ENCODE measurements at regions not wholly inside any gene's neighbourhood (a gene's known extent, or its start where the extent isn't known, plus 50 kb on each side); places are given as distances from the start of the nearest gene placed in this dataset.

DNA sequence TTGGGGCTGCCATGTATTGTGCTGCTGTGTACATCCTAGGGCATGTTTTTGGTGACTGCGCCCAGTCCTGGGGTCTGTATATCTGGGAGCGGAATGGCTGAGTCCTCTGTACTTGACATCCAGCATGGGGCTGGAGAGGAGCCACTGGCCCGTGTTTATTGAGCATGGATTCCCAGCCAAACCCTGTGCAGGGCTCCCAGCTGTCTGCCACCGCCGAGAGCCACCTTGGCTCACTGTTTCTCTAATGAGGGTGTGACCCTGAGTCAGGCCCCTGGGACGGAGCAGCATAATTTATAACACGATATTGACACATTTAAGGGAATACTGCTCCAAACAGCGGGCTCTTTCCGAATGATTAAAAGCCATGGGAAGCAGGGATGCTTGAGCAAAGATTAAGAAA is 211.5 kb upstream of the PWP1 start:
- no peak for DNase-seq (ENCODE audit: low read depth)

DNA sequence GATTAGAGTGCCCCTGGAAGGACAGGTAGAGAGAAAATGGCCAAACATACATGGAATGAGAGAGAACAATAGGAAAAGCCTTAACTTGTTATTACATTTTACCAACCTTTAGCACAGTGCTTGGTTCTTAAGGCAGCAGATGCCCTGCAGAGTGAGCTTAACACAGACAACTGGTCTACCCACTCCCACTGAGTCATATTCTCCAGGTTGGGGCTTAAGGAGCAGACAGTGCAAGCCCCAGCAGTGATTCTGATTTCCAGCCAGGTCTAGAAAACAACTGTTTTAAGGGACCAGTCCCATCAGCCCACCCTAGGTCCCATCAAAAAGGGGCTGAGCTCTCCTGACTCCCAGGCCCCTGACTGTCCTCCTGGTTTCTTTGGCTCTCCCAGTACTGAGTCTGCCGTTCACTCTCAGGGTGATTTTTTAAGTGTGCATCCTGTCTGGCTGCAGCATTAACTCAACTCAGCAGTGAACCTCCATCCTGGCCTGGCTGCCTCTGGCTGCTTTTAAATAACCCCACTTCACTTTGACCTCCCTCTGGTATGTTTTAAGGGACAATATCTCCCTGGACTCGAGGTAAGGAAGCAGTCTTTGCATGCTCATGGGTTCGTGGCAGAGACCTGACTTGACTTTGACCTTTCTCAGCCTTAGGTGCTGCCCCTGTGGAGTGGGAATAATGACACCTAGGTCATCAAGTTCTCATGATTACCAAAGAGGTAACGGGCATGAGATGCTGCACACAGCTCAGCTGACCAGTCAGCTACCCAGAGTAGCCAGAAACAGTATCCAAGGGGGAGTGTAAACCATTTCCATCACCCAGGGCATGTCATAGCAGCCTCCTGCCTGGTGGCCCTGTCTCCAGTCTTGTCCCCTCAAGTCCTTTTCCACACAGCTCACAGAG is 210.7 kb upstream of the PWP1 start:
- DNase-seq (ENCODE audit: low read depth): no peak

DNA sequence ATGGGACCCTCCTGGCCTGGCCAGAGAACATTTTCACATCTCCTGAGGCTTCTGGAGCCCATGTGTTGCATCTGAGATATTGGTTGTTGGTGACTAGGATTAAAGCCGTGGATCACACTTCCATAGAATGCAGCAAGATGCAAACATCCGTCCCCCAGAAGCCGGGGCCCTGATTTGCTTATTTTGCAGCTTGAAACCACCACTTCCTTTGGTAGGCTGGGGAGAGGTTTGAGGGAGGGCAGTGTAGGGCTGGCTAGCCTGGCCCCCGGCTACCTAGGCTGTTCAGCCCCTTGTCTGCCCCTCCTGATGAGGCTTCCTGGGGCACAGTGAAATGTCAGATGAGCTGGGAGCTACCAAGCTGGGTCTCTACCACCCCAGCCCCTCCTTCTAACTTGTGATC is 209.7 kb upstream of the PWP1 start:
- no peak for DNase-seq (ENCODE audit: low read depth)

DNA sequence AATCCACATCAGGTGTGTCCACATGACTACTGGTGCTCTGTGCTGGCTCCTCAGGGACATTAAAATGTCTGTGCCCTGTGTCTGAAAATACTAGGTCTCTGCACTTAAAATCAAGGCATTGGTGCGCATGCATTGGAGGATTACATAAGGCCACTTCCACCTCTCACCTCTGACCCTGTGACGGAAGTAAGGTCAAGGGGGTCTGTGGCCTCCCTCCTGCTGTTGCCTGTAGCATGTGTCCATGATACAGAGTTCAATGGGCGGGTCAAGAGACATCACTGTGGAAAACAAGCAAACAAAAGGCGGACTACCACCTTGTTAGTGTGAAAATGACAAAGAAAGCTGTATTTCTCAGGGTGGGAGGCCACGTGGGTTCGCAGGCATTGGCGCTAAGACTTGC is 208.6 kb upstream of the PWP1 start:
- DNase-seq (ENCODE audit: low read depth): no peak

DNA sequence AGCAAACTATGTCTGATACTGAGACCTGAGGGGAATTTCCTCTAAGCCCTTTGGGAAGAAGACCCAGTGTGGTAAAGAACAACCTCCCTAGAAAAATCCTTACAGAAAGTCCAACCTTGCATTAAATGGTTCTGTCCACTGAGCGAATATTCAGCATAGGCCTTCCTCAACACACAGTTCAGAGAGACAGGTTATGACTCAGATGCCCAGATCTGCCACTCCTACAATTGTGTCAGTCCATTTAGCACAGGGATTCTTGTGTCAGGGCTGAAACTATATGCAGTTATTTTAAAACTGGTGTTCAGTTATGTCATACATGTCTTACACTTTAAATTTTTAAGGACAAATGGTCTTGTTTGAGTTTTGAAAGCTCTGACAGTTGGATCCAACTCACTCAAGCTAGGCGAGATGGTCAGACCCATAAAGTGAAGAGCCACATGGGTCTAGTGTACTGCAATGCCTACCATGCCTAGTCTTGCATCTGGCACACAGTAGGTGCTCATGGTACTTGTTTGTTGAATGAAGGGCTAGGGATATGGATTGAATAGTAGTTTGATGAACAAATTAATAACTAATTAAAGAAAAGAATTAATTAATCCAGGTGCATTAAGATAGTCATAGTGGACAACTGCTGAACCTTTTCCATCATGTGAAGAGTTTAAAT is 207.5 kb upstream of the PWP1 start:
- no peak for DNase-seq (ENCODE audit: low read depth)

DNA sequence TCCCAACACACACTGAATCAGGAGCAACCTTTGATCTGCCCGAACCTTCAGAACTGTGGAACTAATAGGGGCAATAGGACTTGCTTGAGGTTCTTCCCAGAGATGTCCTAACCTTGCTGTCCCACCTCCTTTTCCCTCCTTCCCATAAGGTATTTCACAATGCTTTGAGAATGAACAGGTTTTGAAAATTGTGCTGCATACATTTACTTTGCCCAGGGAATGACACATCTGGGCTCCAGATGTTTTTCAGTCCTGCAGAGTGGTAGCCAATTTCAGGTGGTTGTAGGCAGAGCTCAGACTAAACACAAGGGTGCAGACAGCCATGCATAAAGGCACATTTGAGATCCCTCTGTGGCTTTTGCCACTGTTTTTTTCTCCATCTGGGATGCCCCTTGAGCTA is 206.7 kb upstream of the PWP1 start:
- no peak for DNase-seq (ENCODE audit: low read depth)

DNA sequence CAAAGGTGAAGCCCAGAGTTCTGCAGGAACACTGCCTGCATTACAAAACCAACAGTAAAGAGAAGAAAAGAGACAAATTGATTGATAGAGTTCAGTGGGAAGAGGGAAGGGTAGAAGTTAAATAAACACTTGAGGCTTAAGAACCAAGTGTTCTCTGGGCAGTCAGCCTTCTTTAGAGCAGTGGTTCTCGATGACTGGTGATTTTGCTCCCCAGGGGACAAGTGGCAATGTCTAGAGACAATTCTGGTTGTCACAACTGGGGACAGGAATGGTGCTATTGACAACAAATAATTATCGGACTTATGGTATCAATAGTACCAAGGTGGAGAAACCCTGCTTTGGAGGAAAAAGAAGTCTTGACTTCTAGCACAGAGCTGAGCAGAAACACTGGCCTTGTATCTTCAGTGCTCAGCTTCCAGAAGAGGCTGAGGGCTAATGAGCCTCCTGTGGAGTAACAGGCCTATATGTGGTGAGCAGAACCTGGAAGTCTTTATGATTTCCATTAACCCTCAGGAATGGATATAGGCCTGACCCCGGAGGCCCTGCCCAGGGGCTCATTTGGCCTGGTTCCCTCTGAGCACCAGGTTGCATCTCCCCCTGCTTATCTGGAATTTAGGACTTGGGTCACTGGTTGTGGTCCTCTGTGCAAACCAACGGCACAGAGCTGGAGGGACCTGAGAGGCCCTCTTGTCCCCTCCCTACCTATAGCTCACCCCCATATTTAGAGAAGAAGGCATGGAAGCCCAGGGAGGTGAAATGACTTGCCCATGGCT is 204.6 kb upstream of the PWP1 start:
- DNase-seq (ENCODE audit: low read depth): no peak

DNA sequence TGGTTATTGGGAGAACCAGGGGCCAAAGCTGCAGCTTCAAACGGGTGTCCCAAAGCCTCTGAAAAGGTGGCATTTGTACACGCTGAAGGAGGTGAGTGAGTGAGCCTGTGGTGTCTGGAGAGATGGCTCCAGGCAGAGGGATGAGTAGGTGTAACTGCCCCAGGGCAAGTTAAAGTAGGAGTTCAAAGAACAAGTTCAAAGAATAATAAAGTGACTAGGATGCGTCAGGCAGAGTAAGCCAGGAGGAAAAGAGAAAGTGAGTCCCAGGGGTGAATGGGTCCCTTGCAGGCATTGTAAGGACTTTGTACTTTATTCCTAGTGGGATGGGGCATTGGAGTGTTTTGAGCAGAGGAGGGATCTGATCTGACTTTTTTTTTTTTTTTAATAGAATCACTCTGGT is 201.4 kb upstream of the PWP1 start:
- DNase-seq (ENCODE audit: low read depth): no peak

DNA sequence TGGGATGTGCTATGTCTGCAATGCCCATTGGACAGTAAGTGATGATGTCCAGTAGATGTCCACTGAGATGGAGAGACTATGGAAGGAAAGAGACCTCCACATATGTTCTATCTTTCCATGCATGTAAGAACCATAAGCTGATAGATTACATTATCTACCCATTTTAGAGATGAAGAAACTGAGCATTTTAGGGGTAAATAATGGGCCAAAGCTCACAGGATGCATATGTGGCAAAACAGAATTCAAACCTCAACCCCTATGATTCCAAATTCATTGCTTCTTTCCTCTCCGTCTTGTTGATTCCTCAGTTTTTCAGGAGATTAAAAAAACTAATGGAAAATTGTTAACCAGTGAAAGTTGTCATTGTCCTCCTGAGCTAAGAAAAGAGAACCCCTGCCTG is 200.7 kb upstream of the PWP1 start:
- DNase-seq (ENCODE audit: low read depth): no peak

DNA sequence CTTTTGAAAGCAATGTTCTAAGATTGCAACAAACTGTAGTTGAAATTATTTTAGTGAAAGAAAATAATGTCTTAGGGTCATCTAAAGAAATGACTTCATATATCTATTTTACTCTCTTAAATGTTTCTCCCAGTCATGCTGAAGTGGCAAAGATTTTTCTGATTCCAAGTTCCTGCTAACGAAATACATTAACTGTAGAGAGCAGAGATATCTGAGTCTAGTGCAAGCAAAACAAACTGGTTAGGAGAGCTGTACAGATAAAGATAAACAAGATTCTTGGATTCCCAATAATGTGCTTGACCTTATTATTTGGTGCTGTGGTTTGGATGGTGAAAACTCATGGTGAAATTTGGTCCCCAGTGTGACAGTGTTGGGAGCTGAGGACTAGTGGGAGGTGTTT is 199.9 kb upstream of the PWP1 start:
- no peak for DNase-seq (ENCODE audit: low read depth)

DNA sequence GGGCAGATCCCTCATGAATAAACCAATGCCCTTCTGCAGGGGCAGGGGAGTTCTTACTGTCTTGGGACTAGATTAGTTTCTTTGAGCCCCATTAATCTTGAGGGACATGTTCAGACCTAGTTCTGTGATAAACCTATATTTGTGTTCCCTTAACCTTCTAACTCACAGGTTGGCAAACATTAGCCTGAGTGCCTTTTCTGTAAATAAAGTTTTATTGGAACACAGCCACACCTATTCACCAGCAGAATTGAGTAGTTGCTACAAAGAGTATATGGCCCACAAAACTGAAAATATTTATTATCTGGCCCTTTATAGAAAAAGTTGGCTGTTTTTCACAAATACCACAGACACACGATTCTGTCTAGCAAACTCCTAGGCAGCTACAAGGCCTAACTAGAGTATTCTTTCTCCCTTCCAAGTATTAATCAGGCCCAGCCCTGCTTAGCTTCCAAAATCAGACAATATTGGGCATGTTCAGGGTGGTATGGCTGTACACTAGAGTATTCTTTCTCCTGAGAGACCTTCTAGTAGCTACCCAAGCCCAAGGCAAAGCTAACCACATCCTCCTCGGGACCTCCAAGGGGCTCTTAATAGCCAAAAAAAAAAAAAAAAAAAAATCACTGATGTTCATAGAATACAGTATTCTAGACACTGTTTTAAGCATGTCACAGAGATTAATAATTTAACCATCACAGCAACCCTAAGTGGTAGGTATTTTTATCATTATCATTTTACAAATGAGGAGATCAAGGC is 199.3 kb upstream of the PWP1 start:
- no peak for DNase-seq (ENCODE audit: low read depth)

DNA sequence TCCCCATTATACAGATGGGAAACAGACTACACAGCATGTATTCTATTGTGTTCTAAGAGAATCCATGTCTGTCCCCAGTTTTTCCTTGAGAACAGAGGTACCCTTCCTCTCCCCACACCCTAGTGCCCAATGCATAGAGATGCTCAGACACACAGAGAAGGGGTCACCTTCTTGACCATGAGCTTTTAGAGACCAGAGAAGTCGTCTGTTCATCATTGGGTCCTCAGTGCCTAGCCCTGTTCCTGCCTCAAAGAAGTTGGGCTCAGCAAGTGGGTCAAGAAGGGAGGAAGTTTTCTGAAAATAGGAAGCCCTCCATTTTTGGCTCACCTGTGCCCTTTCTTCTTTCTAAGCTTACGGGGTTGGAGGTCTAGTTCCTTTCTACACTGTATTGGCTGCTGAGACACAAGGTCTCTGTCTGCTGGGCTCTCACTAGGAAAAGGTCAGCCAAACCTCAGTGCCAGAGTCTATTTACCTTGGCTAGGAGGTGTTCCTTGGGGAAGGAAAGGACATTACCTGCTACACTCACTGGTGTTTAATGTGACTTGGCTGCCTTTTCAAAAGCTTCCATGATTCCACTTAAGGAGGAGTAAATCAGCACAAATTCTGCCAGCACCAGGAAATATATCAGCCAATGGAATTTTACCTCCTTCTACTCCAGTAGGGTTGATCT is 198.5 kb upstream of the PWP1 start:
- no peak for DNase-seq (ENCODE audit: low read depth)

DNA sequence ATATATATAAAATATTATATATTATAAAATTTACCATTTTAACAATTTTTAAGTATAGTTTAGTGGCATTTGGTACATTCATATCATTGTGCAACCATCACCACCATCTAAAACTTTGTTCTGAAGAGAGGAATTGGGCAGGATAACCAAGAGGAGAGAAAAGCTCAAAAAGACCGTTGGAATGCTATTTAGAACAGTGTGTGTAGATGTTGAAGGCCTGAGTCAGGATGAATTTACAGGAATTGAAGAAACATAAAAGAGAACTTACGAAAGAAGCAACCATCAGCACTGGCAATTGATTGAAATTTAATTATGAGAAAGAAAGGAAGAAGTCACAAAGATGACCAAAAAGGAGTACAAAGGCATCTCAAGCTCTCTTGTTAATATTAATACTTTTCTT is 196.9 kb upstream of the PWP1 start:
- DNase-seq (ENCODE audit: low read depth): no peak

DNA sequence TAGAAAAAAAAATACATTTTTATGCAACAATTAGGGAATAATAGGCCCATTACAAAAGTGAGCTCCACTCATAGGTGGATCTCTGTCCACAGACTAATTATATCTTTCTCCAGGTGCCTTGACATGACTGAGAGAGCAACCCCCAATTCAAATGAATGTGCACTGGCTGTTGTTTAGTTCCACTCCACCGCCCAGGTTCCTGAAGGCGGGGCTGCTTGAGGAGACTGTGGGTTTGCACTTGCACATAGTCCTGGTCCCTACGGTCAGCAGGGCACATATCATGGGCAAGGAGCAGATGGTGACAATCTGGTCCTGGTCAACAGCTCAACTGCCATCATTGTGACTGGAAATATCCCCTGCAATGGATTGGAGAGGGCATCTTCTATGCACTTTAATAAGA is 195.6 kb upstream of the PWP1 start:
- no peak for DNase-seq (ENCODE audit: low read depth)

DNA sequence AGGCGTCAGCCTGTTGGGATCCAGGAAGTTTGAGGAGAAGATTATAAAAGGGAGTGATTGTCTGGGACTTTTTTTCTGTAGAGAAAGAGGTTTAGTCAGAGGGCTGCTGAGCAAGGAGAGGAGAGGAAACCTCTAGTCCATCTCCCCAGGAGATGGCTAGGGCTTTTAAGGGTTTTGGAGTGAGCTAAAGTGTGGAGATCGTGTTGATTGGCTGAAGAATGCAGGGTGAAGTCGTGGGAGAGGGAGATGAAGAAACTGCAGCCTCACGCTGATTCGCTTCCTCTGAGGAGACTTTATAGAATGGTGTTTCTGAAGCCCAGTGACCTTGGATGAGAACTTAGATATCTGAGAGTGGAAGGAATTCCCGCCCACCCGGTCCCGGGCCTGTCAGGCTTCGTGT is 193.7 kb upstream of the PWP1 start:
- no peak for DNase-seq (ENCODE audit: low read depth)

DNA sequence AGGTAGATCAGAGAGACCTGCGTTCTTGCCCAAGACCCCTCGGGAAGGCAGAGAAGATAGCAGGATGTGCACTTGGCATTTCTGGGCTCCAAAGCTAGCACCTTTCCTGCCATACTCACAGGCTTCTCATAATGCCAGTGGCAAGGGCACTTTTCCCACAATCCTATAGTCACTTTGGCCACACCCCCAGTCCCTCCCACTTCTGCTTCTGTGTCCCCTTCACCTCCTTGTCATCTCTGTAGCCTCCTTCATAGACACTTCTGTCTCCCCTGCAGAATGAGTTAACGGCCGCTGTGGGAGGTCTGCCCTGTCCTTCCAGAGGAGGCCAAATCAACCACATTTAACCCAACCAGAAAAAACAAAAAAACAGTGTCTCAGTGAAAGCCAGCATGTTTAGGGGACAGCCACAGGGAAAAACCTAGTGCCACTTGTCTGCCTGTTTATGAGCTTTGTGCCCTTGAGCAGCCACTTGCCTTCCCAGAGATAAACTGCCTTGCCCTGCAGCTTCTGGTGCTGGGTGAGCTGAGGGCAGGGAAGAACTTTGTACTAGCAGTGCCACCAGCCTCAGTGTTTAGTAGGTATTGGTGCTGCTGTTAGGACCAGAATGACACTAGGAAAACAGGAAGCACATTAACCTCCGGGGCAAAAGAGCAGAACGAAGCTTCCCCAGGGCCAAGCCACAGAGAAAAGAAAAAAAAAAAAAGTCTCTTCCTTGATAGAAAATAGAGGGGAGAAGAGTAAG is 193.0 kb upstream of the PWP1 start:
- no peak for DNase-seq (ENCODE audit: low read depth)

DNA sequence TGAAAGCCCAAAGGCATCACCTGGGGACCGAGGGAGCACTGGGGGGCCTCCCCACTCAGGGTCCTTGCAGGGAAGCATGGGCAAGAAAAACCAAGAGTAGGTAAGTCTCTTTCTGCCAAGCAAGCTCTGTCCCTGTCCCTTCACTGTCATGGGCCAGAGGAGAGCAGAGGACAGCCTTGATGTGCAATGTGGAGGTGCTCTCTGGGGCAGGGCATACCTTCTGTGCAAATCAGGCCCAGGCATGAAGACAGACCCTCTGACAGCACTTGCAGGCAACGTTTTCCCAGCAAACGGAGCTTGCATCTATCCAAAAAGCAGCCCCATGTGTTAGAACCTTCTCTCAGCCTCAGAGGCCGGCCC is 192.5 kb upstream of the PWP1 start:
- no peak for DNase-seq (ENCODE audit: low read depth)

DNA sequence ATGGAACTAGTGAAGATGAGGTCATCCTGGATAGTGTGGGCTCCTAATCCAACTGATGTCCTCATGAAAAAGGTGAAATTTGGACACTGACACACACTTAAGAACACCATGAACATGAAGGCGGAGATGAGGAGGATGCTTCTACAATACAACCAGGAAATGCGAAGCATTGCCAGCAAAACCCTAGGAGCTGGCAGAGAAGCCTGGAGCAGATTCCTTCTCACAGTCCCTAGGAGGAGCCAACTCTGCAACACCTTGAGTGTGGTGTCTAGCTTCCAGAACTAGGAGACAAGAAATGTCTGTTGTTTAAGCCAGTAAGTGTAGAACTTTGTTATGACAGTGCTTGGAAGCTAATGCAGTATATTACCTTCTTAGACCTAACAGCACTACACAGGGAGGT is 191.9 kb upstream of the PWP1 start:
- DNase-seq (ENCODE audit: low read depth): no peak

DNA sequence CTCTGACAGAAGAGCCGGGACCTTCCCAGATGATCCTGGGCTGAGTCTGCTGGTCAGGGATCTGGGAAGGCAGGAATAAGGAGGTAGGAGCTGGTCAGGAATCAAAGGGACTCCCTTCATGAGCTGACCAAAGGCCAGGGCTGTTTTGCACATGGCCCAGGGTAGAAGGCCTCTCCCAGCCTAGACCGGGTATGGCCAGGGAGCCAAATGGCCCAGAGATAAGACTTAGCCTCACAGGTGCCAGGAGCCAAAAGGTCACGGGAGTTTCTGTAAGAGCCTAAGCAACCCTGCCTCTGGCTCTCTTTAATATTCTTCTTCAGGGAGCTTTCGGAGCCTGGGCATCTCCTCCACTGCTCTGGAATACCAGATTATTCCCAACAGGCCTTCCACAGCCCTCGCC is 191.3 kb upstream of the PWP1 start:
- no peak for DNase-seq (ENCODE audit: low read depth)

DNA sequence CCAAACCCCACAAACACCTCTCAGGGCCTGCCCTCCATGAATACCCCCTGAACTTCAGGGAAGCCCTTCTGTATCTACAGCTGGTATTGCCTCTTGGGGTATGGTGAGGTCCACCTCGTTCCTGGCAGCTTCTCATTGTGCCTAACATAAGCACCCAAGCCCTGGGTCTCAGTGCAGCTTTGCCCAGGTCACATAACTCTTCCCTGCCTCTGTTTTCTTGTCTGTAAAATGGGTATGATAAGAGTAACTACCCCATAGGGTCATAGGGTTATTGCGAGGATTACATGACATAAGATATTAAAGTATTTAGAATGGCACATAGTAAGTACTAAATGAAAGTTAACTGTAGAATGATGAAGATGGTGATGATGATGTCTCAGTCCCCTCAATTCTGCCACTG is 190.0 kb upstream of the PWP1 start:
- DNase-seq (ENCODE audit: low read depth): no peak

DNA sequence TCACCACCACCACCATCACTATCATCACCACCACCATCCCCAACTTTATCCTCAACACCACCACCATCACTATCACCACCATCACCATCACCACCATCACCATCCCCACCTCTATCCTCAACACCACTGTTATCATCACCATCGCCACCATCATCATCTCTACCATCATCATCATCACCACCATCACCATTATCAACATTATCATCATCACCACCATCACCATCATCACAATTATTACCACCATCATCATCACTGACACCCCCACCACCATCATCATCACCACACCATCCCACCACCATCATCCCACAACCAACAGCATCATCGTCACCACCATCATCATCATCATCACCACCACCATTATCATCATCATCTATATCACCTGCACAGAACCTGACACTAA is 188.4 kb upstream of the PWP1 start:
- no peak for DNase-seq (ENCODE audit: low read depth)

Measured in stimulated activated CD8-positive, alpha-beta memory T cell treated with anti-CD3 and anti-CD28 coated beads, Interleukin-15, amount 100 ng/mL, for 24 hours (primary cell).